ENCODE measurements at regions not wholly inside any gene's neighbourhood (a gene's known extent, or its start where the extent isn't known, plus 50 kb on each side); places are given as distances from the start of the nearest gene placed in this dataset.

GRCh38 chrX:131895807-131896206 lies 127.3 kb upstream of the STK26 start:
- DNase-seq (ENCODE audit: low spot score) (no peak), ATAC-seq (ENCODE audit: low read depth) (no peak)
- H3K36me3 ChIP-seq (ENCODE audit: low read depth), result no peaks in the 10 kb centered on the region
- no peak overlapping the region for H3K4me3 ChIP-seq (ENCODE audit: severe bottlenecking)
- no peaks in the 10 kb centered on the region for H3K4me1 ChIP-seq (ENCODE audit: insufficient read depth, poor library complexity, severe bottlenecking)
- no peaks in the 10 kb centered on the region for H3K27me3 ChIP-seq (ENCODE audit: insufficient read depth, poor library complexity, severe bottlenecking)
- no peak for TF ChIP-seq CTCF (IDR thresholded peaks at IDR 0.05; ENCODE audit: poor library complexity, severe bottlenecking)
- no peak overlapping the region for H3K27ac ChIP-seq (ENCODE audit: poor library complexity, severe bottlenecking)
- H3K9me3 ChIP-seq (ENCODE audit: severe bottlenecking), result no peaks in the 10 kb centered on the region

- Histone ChIP-seq H3K9me3 (ENCODE audit: severe bottlenecking) (no peaks in the 10 kb centered on the region), H3K4me3 (ENCODE audit: severe bottlenecking) (no peak overlapping the region), H3K27me3 (ENCODE audit: insufficient read depth, poor library complexity, severe bottlenecking) (no peaks in the 10 kb centered on the region), H3K27ac (ENCODE audit: poor library complexity, severe bottlenecking) (no peak overlapping the region), H3K36me3 (ENCODE audit: low read depth) (no peaks in the 10 kb centered on the region), H3K4me1 (ENCODE audit: insufficient read depth, poor library complexity, severe bottlenecking) (no peaks in the 10 kb centered on the region)
- TF ChIP-seq CTCF (IDR thresholded peaks at IDR 0.05; ENCODE audit: poor library complexity, severe bottlenecking), result no peak
- DNase-seq (ENCODE audit: low spot score) (no peak), ATAC-seq (ENCODE audit: low read depth) (no peak)
These were observed 121.6 kb upstream of the STK26 start for GRCh38 chrX:131901546-131901945.

GRCh38 chrX:131907488-131908314 lies 115.4 kb upstream of the STK26 start:
- Histone ChIP-seq H3K36me3 (ENCODE audit: low read depth) (no peaks in the 10 kb centered on the region), H3K27me3 (ENCODE audit: insufficient read depth, poor library complexity, severe bottlenecking) (no peaks in the 10 kb centered on the region), H3K4me3 (ENCODE audit: severe bottlenecking) (no peak overlapping the region), H3K4me1 (ENCODE audit: insufficient read depth, poor library complexity, severe bottlenecking) (no peaks in the 10 kb centered on the region), H3K9me3 (ENCODE audit: severe bottlenecking) (no peaks in the 10 kb centered on the region), H3K27ac (ENCODE audit: poor library complexity, severe bottlenecking) (no peak overlapping the region)
- DNase-seq (ENCODE audit: low spot score), result no peak
- no peak for ATAC-seq (ENCODE audit: low read depth)
- no peak for TF ChIP-seq CTCF (IDR thresholded peaks at IDR 0.05; ENCODE audit: poor library complexity, severe bottlenecking)

GRCh38 chrX:131910586-131910985 lies 112.5 kb upstream of the STK26 start:
- H3K4me3 ChIP-seq (ENCODE audit: severe bottlenecking), result no peak overlapping the region
- DNase-seq (ENCODE audit: low spot score), result no peak
- H3K9me3 ChIP-seq (ENCODE audit: severe bottlenecking), result no peaks in the 10 kb centered on the region
- no peak for TF ChIP-seq CTCF (IDR thresholded peaks at IDR 0.05; ENCODE audit: poor library complexity, severe bottlenecking)
- H3K27me3 ChIP-seq (ENCODE audit: insufficient read depth, poor library complexity, severe bottlenecking), result no peaks in the 10 kb centered on the region
- no peak overlapping the region for H3K27ac ChIP-seq (ENCODE audit: poor library complexity, severe bottlenecking)
- ATAC-seq (ENCODE audit: low read depth), result no peak
- H3K36me3 ChIP-seq (ENCODE audit: low read depth), result no peaks in the 10 kb centered on the region
- no peaks in the 10 kb centered on the region for H3K4me1 ChIP-seq (ENCODE audit: insufficient read depth, poor library complexity, severe bottlenecking)

- H3K9me3 ChIP-seq (ENCODE audit: severe bottlenecking), result no peaks in the 10 kb centered on the region
- H3K36me3 ChIP-seq (ENCODE audit: low read depth), result no peaks in the 10 kb centered on the region
- DNase-seq (ENCODE audit: low spot score) (no peak), ATAC-seq (ENCODE audit: low read depth) (no peak)
- H3K4me1 ChIP-seq (ENCODE audit: insufficient read depth, poor library complexity, severe bottlenecking), result no peaks in the 10 kb centered on the region
- H3K27me3 ChIP-seq (ENCODE audit: insufficient read depth, poor library complexity, severe bottlenecking), result no peaks in the 10 kb centered on the region
- no peak overlapping the region for H3K4me3 ChIP-seq (ENCODE audit: severe bottlenecking)
- no peak overlapping the region for H3K27ac ChIP-seq (ENCODE audit: poor library complexity, severe bottlenecking)
- TF ChIP-seq CTCF (IDR thresholded peaks at IDR 0.05; ENCODE audit: poor library complexity, severe bottlenecking), result no peak
These were observed 107.6 kb upstream of the STK26 start for GRCh38 chrX:131915488-131915887.

All from RWPE2 (cell line).